KG1 (cell line): ENCODE measurements at regions not wholly inside any gene's neighbourhood (a gene's known extent, or its start where the extent isn't known, plus 50 kb on each side); places are given as distances from the start of the nearest gene placed in this dataset.

ENCODE experiments used
- DNase-seq: peaks from one replicate; lab custom pipeline; 2025; lab: John Stamatoyannopoulos, UW

- no peak for DNase-seq
Observed at GRCh38 chr2:122412360-122412759, 656.9 kb downstream of the TSN start.

GRCh38 chr2:122414902-122415301 lies 659.5 kb downstream of the TSN start:
- no peak for DNase-seq

- no peak for DNase-seq
Observed at GRCh38 chr2:122417114-122417513, 661.7 kb downstream of the TSN start.

- no peak for DNase-seq
Observed at GRCh38 chr2:122421775-122422174, 666.3 kb downstream of the TSN start.

GRCh38 chr2:122422384-122422991 lies 667.0 kb downstream of the TSN start:
- DNase-seq, result no peak

GRCh38 chr2:122423934-122424333 lies 668.5 kb downstream of the TSN start:
- no peak for DNase-seq

- no peak for DNase-seq
Observed at GRCh38 chr2:122433123-122433754, 677.8 kb downstream of the TSN start.

- no peak for DNase-seq
Observed at GRCh38 chr2:122445003-122445402, 689.6 kb downstream of the TSN start.

GRCh38 chr2:122446761-122447160 lies 691.3 kb downstream of the TSN start:
- no peak for DNase-seq

GRCh38 chr2:122447237-122447636 lies 691.8 kb downstream of the TSN start:
- no peak for DNase-seq

GRCh38 chr2:122451040-122451439 lies 695.6 kb downstream of the TSN start:
- DNase-seq, result peak; percentile 8

GRCh38 chr2:122451697-122452096 lies 696.2 kb downstream of the TSN start:
- no peak for DNase-seq

- DNase-seq, result no peak
Observed at GRCh38 chr2:122469147-122469546, 713.7 kb downstream of the TSN start.

- DNase-seq, result no peak
Observed at GRCh38 chr2:122471753-122472152, 716.3 kb downstream of the TSN start.

GRCh38 chr2:122478117-122478516 lies 722.7 kb downstream of the TSN start:
- no peak for DNase-seq

GRCh38 chr2:122478771-122479170 lies 723.3 kb downstream of the TSN start:
- DNase-seq, result no peak

- no peak for DNase-seq
Observed at GRCh38 chr2:122480501-122481243, 725.2 kb downstream of the TSN start.

- DNase-seq, result no peak
Observed at GRCh38 chr2:122481244-122481622, 725.8 kb downstream of the TSN start.

- no peak for DNase-seq
Observed at GRCh38 chr2:122481717-122482116, 726.3 kb downstream of the TSN start.

GRCh38 chr2:122486086-122486485 lies 730.6 kb downstream of the TSN start:
- no peak for DNase-seq

- no peak for DNase-seq
Observed at GRCh38 chr2:122486705-122487415, 731.4 kb downstream of the TSN start.

GRCh38 chr2:122491011-122491410 lies 735.6 kb downstream of the TSN start:
- DNase-seq, result no peak
